Nephron progenitor cell (in vitro differentiated cells): ENCODE measurements at regions not wholly inside any gene's neighbourhood (a gene's known extent, or its start where the extent isn't known, plus 50 kb on each side); places are given as distances from the start of the nearest gene placed in this dataset.

ENCODE experiments used
- DNase-seq: peaks from one replicate; pipeline ENCODE4 v3.0.0; 2021
- H3K27ac Mint-ChIP-seq: 2 replicates; pipeline ENCODE4 v1.8.0; 2021; ENCODE audit warnings: mild to moderate bottlenecking, moderate library complexity, mixed read lengths
- H3K27me3 Mint-ChIP-seq: 2 replicates; pipeline ENCODE4 v1.8.0; 2021; ENCODE audit warnings: mild to moderate bottlenecking, low read depth, mixed read lengths; ENCODE audit not compliant: poor library complexity
- H3K36me3 Mint-ChIP-seq: 2 replicates; pipeline ENCODE4 v1.8.0; 2021; ENCODE audit warnings: low read depth, mixed read lengths
- H3K4me1 Mint-ChIP-seq: 2 replicates; pipeline ENCODE4 v1.8.0; 2021; ENCODE audit warnings: mixed read lengths
- H3K4me3 Mint-ChIP-seq: 2 replicates; pipeline ENCODE4 v1.8.0; 2021; ENCODE audit warnings: mild to moderate bottlenecking, moderate library complexity, mixed read lengths
- H3K9me3 Mint-ChIP-seq: 2 replicates; pipeline ENCODE4 v1.8.0; 2021; ENCODE audit warnings: mild to moderate bottlenecking, moderate library complexity, mixed read lengths
- CTCF ChIP-seq: fragments of 200-600 bp; sonication (generic); IDR thresholded peaks from 2 replicates; pipeline ENCODE4 v1.5.0; 2021; ENCODE audit warnings: antibody characterized with exemption

- Mint-ChIP-seq H3K9me3 (peaks cover 23% of the 10 kb centered on the region), H3K27me3 (no peaks in the 10 kb centered on the region), H3K4me3 (no peak overlapping the region), H3K4me1 (no peaks in the 10 kb centered on the region), H3K36me3 (no peaks in the 10 kb centered on the region), H3K27ac (no peak overlapping the region)
- no peak for TF ChIP-seq CTCF
- DNase-seq = no peak
Measured at GRCh38 chr6:140370976-140371870, 996.8 kb upstream of the CITED2 start.

GRCh38 chr6:140370441-140370840 is 996.0 kb upstream of the CITED2 start:
- DNase-seq = no peak
- H3K27ac Mint-ChIP-seq = no peak overlapping the region
- H3K9me3 Mint-ChIP-seq = peaks cover 26% of the 10 kb centered on the region
- no peak overlapping the region for H3K4me3 Mint-ChIP-seq
- H3K27me3 Mint-ChIP-seq = no peaks in the 10 kb centered on the region
- peaks cover 6% of the 10 kb centered on the region for H3K36me3 Mint-ChIP-seq
- no peaks in the 10 kb centered on the region for H3K4me1 Mint-ChIP-seq
- TF ChIP-seq CTCF = no peak

GRCh38 chr6:140366991-140367390 is 992.5 kb upstream of the CITED2 start:
- no peak overlapping the region for H3K27ac Mint-ChIP-seq
- no peak for TF ChIP-seq CTCF

GRCh38 chr6:140364916-140365315 is 990.5 kb upstream of the CITED2 start:
- no peak for TF ChIP-seq CTCF
- peaks cover 34% of the 10 kb centered on the region for H3K9me3 Mint-ChIP-seq
- H3K4me3 Mint-ChIP-seq = no peak overlapping the region
- no peak overlapping the region for H3K27ac Mint-ChIP-seq
- peaks cover 21% of the 10 kb centered on the region for H3K36me3 Mint-ChIP-seq
- H3K4me1 Mint-ChIP-seq = no peaks in the 10 kb centered on the region
- peaks cover 5% of the 10 kb centered on the region for H3K27me3 Mint-ChIP-seq
- DNase-seq = no peak

More at GRCh38 chr6:140366991-140367390, 992.5 kb upstream of the CITED2 start:
- H3K36me3 Mint-ChIP-seq = peaks cover 21% of the 10 kb centered on the region
- peaks cover 5% of the 10 kb centered on the region for H3K27me3 Mint-ChIP-seq
- no peaks in the 10 kb centered on the region for H3K4me1 Mint-ChIP-seq
- no peak for DNase-seq
- H3K4me3 Mint-ChIP-seq = no peak overlapping the region
- peaks cover 34% of the 10 kb centered on the region for H3K9me3 Mint-ChIP-seq

- TF ChIP-seq CTCF = no peak
- no peaks in the 10 kb centered on the region for H3K4me1 Mint-ChIP-seq
- DNase-seq = no peak
- H3K27me3 Mint-ChIP-seq = peaks cover 5% of the 10 kb centered on the region
- peaks cover 17% of the 10 kb centered on the region for H3K36me3 Mint-ChIP-seq
- H3K9me3 Mint-ChIP-seq = peaks cover 29% of the 10 kb centered on the region
- no peak overlapping the region for H3K27ac Mint-ChIP-seq
- H3K4me3 Mint-ChIP-seq = no peak overlapping the region
Measured at GRCh38 chr6:140360651-140361050, 986.2 kb upstream of the CITED2 start.

GRCh38 chr6:140355476-140355875 is 981.0 kb upstream of the CITED2 start:
- Mint-ChIP-seq H3K9me3 (no peaks in the 10 kb centered on the region), H3K4me1 (no peaks in the 10 kb centered on the region), H3K36me3 (no peaks in the 10 kb centered on the region), H3K4me3 (no peak overlapping the region), H3K27ac (no peak overlapping the region), H3K27me3 (no peaks in the 10 kb centered on the region)
- TF ChIP-seq CTCF = no peak
- no peak for DNase-seq
